T-helper 9 cell (primary cell): ENCODE measurements at regions not wholly inside any gene's neighbourhood (a gene's known extent, or its start where the extent isn't known, plus 50 kb on each side); places are given as distances from the start of the nearest gene placed in this dataset.
"Not testable (repeated sequence)": the region's sequence is repeated elsewhere in the genome, so short reads cannot be mapped to it uniquely, and the experiment has no call there.

Experiments used
- DNase-seq: peaks from one replicate; pipeline ENCODE4 v3.0.0-alpha.2; 2020

DNA sequence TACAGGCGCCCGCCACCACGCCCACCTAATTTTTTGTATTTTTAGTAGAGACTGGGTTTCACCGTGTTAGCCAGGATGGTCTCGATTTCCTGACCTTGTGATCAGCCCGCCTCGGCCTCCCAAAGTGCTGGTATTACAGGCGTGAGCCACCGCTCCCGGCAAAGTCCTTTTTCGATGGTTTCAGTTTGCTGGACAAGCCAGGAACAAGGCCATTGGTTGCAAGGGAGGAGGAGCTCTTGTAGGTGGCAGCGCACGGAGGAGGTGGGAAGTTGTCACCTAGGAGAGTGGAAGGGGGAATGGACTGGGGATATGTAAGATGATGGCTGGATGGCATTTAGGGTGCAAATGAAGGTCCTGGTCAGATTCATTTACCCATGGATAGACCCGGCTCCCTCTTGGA, 218.5 kb upstream of the ATP6AP2 start:
- DNase-seq, result not testable (repeated sequence)

- no peak for DNase-seq
Observed at GRCh38 chrX:40360557-40360956, 220.2 kb upstream of the ATP6AP2 start.

DNA sequence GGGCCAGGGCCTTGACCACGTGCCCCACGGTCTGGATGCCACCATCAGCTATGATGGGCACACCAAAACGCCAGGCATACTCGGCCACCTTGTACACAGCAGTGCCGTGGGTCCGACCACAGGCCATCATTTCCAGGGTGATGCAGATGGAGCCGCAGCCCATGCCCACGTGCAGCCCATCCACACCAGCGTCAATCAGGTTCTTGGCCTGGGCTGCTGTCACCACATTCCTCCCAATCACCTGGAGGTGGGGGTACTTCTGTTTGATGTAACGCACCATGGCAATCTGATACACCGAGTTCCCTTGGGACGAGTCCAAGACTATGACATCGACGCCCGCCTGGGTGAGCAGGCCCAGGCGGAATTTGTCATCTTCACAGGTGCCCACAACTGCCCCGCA, 221.2 kb upstream of the ATP6AP2 start:
- DNase-seq, result no peak

DNA sequence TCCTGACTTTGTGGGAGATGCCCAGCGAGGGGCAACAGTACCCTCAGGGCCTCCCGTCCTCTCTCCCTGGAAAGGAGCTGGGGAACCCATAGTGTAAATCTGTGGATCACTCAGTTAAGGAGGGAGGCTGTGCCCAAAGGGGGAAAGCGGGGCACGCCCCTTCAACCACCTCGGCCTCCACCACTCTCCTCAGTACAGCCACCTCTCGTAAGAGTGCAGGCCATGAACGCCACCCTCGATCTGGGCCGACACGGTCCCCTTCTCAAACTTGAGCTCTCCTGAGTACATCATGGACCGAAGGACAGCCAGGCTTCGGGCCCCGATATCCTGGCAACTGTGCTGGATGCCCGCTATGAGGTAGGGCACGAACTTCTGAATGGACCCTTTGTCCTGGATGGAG, 221.8 kb upstream of the ATP6AP2 start:
- DNase-seq, result no peak

- no peak for DNase-seq
Observed at GRCh38 chrX:40349251-40349650, 231.5 kb upstream of the ATP6AP2 start.

DNA sequence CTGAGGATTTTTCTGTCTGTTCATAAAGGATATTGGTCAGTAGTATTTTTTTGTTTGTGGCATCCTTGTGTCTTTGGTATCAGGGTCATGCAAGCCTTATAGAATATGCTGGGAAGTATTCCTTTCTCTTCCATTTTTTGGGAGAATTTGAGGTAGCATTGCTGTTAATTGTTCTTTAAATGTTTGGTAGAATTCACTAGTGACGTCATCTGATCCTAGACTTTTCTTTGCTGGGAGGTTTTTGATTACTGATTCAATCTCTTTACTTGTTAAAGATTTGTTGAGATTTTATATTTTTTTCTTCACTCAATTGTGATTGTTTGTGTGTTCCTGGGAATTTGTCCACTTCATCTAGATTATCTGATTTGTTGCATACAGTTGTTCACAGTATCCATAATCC, 234.4 kb upstream of the ATP6AP2 start:
- DNase-seq, result no peak

DNA sequence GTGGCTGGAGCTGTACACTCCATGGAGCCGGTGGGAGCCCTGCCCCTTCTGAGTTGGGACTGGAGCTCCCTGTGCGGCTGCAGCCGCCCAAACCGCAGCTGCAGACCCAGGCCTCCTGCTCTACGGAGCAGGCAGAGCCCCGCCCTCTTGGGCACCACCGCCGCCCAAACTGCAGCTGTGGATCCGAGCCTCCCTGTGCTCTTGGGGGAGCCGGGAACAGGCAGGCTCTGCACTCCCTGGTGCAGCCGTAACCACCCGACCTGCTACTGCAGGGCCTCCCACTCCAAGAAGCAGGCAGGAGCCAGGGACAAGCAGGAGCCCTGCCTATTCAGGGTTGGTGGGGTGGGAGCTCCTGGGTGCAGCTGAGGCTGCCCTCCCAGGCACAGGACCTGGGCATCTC, 237.5 kb upstream of the ATP6AP2 start:
- no peak for DNase-seq

DNA sequence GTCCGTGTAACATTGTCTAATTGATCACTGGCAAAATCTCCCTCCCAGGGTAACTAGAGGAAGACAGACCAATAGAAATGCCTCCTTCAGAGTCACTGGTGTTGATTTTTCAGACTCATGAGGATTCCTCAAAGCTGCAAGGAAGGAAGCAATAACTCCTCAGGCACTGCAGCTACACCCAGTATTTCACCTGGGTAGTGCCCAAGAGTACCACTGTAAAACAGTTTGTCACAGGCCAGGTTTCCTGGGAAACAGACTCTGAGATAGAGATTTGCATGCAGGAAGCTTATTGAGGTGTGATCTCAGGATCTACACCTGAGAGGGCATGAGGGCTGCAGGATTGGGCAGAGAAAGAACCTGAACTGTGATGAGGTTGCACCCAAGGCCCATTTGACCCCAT, 240.7 kb upstream of the ATP6AP2 start:
- no peak for DNase-seq

- DNase-seq, result no peak
Observed at GRCh38 chrX:40333344-40333743, 235.6 kb upstream of the BCOR start.

DNA sequence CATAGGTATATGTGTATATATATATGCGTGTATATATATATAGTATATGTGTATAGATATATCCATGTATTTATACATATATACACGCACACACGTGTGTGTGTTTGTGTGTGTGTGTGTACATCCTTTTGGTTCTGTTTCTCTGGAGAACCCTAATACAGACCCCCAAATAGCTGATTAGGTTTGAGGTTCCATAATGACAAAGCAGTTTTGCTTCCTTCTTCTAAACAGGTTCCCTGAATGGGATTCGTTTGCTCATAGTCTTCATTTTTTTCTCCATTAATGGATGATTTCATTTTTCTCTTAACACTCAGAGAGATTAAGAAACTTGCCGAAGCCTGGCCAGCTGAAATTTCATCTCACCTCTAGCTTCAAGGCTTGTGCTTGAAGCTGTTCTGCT, 234.0 kb upstream of the BCOR start:
- no peak for DNase-seq

DNA sequence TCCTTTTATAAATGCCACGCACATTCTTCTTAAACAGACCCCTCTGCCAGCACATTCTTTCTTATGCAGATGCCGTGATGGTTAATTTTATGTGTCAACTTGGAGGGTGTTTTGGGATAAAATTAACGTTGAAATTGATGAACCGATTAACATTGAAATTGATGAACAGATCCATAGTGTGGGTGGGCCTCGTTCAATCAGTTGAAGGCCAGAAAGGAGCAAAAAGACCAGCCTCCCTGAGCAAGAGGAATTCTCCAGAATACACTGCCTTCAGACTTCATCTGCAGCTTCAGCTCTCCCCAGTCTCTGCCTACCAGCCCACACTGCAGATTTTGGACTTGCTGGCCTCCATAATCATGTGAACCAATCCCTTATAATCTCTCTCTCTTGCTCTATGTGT, 233.6 kb upstream of the BCOR start:
- DNase-seq, result no peak

GRCh38 chrX:40329616-40330015, 231.9 kb upstream of the BCOR start:
- DNase-seq, result no peak

- DNase-seq, result no peak
Observed at GRCh38 chrX:40327085-40327484, 229.3 kb upstream of the BCOR start.

DNA sequence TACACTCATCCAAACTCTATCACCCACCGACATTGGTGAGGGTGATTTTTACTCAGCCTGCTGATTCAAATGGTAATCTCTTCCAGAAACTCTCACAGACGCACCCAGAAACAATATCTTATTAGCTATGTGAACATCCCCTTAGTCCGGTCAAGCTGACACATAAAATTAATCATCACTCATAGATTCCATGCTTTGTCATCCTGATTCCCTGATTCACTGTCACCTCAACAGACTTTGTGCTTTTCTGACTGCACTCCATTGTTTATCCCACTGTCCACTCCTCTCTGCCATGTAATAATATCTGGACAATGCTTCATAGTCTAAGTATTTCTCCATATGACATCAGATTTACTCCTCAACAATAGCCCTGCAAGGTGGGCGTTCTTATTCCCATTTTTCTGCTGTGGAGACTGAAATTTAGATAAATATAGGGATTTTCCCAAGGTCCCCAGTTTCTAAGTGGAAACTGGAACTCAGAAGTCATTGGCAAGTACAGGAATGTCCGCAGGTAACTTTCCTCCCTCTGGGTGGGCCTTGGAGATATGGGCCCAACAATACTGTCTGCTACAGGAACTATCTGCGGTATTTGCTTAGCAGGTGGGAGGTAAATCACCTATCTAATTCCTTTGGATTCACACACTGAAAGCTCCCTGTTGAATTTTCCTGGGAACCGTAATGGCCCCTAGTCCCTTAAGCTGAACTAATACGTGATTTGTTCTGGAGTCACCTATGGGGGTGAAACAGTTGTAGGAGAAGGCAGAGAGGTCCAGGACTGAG, 228.6 kb upstream of the BCOR start:
- DNase-seq, result no peak

DNA sequence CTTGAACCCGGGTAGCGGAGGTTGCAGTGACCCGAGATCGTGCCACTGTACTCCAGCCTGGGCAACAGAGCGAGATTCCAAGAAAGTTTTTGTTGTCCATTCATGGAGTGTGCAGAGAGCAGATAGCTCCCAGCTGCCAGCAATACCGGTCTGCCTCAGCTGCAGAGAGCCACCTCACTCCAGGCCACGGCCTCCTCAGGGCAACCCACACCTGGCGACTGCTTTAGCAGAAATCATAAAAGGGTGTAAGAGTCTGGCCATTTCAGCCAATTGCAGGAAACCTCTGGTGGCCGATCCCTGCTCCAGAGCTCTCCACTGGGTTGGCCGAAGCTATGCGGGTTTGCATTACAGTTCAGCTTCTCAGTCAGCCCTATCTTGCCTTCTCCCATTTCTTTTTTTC, 227.4 kb upstream of the BCOR start:
- no peak for DNase-seq

DNA sequence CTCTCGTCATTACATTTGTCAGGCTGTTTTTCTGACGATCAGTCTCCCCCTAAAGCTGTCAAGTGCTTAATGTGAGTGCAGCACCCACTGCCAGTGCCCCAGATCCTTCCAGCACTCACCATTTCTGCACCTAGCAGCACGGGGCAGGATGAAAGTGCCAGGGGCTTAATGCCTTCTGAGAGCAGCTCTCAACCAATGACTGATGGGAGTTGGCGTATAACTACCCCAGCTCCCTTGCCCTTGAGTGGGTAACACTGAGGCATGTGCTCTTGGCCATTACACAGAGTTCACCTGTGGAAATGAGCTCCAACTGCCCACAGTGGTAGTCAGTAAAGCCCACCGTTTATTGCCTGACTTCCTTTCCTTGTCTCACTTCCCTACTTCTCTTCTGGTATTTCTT, 226.2 kb upstream of the BCOR start:
- DNase-seq, result no peak

GRCh38 chrX:40320819-40321218, 223.1 kb upstream of the BCOR start:
- DNase-seq, result no peak

DNA sequence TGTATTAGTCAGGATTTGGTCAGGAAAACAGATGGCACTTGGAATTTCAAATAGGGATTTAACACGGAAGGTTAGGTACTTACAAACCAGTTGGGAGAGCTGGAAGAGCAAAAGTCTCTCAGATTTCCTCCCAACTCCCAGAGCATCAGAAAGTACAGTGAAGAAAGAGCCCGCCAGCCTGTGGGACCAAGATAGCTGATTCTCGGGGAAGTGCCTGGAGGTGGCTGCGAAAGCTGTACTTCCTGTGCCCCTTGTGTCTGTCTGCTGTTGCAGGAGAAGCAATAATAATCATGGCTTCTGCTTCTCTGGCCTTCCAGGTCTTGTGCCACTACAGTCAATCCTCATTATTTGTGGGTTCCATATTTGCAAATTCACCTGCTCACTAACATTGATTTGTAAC, 221.0 kb upstream of the BCOR start:
- DNase-seq, result no peak

DNA sequence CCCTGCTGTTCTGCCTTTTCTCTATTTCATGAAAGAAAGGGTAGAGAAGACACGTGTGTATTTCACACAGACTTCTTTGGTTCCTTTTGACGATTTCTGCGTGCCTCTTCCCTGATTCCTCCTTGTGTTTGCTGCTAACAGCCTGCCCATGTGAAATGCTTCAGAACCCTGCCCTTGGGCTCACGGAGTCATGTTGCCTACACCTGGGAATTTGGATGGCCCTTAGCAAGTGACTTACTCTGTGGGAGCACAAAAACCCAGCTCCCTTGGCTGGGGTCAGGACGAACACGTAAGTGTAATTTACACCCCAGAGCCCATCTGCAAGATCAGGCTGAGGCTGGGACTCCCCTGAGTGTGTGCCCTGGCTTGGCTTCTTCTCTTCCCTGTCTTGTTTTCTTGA, 220.3 kb upstream of the BCOR start:
- DNase-seq, result no peak

GRCh38 chrX:40316502-40316901, 218.7 kb upstream of the BCOR start:
- no peak for DNase-seq

GRCh38 chrX:40314070-40314469, 216.3 kb upstream of the BCOR start:
- no peak for DNase-seq

GRCh38 chrX:40313269-40313668, 215.5 kb upstream of the BCOR start:
- DNase-seq, result no peak

DNA sequence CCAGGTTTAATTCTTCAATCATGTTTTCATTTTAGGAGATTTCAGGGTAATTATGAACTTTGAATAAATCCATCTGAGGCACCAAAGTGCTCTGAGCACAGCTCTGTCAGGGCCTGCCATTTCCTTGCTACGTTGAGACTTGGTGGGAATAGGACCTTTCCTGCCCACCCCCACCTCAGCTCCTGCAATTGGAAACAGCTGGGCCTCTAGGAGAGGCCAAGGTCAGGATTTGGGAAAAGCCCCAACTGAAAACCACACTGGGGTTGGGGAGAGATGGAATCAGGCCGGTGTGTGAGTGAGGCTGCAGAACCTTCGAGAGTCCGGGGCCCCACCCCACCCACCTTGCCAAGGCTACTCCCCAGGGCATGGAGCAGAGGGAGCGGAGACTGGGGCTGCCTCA, 212.7 kb upstream of the BCOR start:
- DNase-seq, result no peak

DNA sequence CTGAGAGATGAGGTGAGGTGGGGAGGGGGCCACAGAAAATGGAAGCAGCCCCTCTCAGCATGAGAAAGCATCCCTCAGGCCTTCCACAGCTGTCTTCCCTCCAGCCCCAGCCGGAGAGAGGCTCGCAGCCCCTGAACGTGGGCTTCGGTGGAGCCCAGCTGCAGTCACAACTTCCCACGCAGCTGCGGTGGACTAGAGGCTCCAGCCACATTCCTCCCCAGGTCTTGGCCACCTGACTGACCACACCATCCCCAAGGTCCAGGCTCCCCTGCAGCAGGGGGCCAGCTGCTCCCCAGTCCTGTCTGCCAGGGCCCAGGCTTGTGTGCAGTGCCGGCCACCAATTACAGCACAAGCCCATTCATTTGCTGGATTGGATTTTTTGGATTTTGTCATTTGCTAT, 212.3 kb upstream of the BCOR start:
- no peak for DNase-seq

DNA sequence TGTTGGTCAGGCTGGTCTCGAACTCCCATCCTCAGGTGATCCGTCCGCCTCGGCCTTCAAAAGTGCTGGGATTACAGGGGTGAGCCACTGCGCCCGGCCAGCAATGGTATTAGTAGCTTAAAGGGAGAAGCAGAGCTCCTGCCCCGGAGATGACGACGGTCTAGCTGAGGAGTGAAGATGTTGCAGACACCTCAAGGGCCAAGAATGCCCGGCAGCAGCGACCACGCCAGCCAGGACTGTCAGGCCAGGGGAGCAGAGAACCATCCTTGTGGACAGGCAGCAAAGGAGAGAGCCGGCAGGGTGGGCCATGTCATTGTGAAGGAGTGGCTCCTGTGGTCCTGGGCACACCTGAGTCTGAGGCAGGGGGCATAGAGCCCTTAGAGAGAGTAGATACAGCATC, 210.1 kb upstream of the BCOR start:
- DNase-seq, result no peak
